Adrenal gland (tissue), 5 donors: ENCODE measurements at regions not wholly inside any gene's neighbourhood (a gene's known extent, or its start where the extent isn't known, plus 50 kb on each side); places are given as distances from the start of the nearest gene placed in this dataset.

Experiments used
- CTCF ChIP-seq, 6 experiments: fragments of 450-650 bp in 4 of 6; fragments of 200-600 bp in 2 of 6; sonication (generic) in 1 of 6; IDR thresholded peaks; 1 replicate in 5 of 6; 2 replicates in 1 of 6; pipeline versions ENCODE4 v1.5.1 to v1.8.0; 2016 to 2021; ENCODE audit warnings: antibody characterized with exemption in 6 of 6, mild to moderate bottlenecking in 2 of 6, moderate library complexity in 1 of 6
- POLR2A ChIP-seq, 2 donors: fragments of 450-650 bp; IDR thresholded peaks; one replicate each; pipeline ENCODE4 v1.6.1; 2017; ENCODE audit warnings: antibody characterized with exemption in 2 of 2, mild to moderate bottlenecking in 2 of 2, moderate library complexity in 1 of 2
- donor health status: DM: no; HTN: no; CAD: no.

- TF ChIP-seq POLR2A (IDR thresholded peaks at IDR 0.05) (no peak), CTCF (IDR thresholded peaks at IDR 0.05) (no peak)
These were observed 984.4 kb upstream of the AUTS2 start for GRCh38 chr7:68613897-68614296.
